ENCODE measurements at regions not wholly inside any gene's neighbourhood (a gene's known extent, or its start where the extent isn't known, plus 50 kb on each side); places are given as distances from the start of the nearest gene placed in this dataset.

- TF ChIP-seq CTCF (IDR thresholded peaks at IDR 0.05) (no peak), EP300 (IDR thresholded peaks at IDR 0.05) (no peak), CEBPB (IDR thresholded peaks at IDR 0.05) (no peak), MAZ (IDR thresholded peaks at IDR 0.05; ENCODE audit: borderline replicate concordance, low read depth, low read length) (no peak), USF2 (IDR thresholded peaks at IDR 0.05) (no peak)
These were observed 93.8 kb upstream of the SKOR2 start for GRCh38 chr18:47345291-47345690.

Data from A549 (cell line).